Right atrium auricular region (tissue), 2 donors: ENCODE measurements at regions not wholly inside any gene's neighbourhood (a gene's known extent, or its start where the extent isn't known, plus 50 kb on each side); places are given as distances from the start of the nearest gene placed in this dataset.
"Not testable (repeated sequence)": the region's sequence is repeated elsewhere in the genome, so short reads cannot be mapped to it uniquely, and the experiment has no call there.

Source experiments
- DNase-seq: peaks from one replicate; pipeline ENCODE4 v3.0.0-alpha.2; 2019; ENCODE audit warnings: low spot score
- H3K27ac ChIP-seq, 2 donors: fragments of 200-600 bp; sonication (generic); 1 replicate in 1 of 2; 2 replicates in 1 of 2; pipeline ENCODE4 v1.5.1; 2016 to 2019
- H3K27me3 ChIP-seq, 2 donors: fragments of 200-600 bp; sonication (generic); one replicate each; pipeline versions ENCODE4 v1.5.1 to v1.6.0; 2017 to 2019
- H3K36me3 ChIP-seq: fragments of 200-600 bp; sonication (generic); one replicate; pipeline ENCODE4 v1.5.1; 2016
- H3K4me1 ChIP-seq, 2 donors: fragments of 200-600 bp; sonication (generic); one replicate each; pipeline versions ENCODE4 v1.5.1 to v1.6.0; 2017 to 2019
- H3K4me3 ChIP-seq, 2 donors: fragments of 200-600 bp; sonication (generic); 1 replicate in 1 of 2; 2 replicates in 1 of 2; pipeline ENCODE4 v1.5.1; 2017 to 2019; ENCODE audit warnings: mild to moderate bottlenecking in 1 of 2, moderate library complexity in 1 of 2
- H3K9me3 ChIP-seq, 2 donors: fragments of 200-600 bp; sonication (generic); one replicate each; pipeline ENCODE4 v1.5.1; 2019
- TF ChIP-seq, protein P1 (sequence below), 2 donors: fragments of 200-600 bp; sonication (generic); IDR thresholded peaks; one replicate each; pipeline ENCODE4 v1.5.1; 2019; ENCODE audit warnings: antibody characterized with exemption in 2 of 2

DNA sequence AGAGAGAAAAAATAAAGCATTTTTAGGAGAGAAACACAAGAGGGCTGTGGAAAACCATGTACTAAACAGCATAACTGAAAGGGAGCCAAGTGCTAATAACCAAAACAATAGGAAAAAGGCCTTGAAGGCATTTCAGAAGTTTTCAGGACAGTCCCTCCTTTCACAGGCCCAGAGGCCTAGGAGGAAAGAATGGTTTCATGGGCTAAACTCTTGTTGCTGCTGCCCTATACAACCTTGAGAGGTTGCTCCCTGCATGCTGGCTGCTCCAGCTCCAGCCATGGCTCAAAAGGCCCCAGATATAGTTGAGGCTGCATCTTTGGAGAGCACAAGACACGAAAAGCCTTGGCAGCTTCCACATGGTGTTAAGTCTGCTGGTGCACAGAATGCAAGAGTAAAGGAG, 267.4 kb upstream of the LRP1B start:
- no peaks in the 10 kb centered on the region for H3K4me1 ChIP-seq
- H3K27ac ChIP-seq, result no peak overlapping the region
- H3K9me3 ChIP-seq, result peaks cover 0 to 6% of the 10 kb centered on the region in 2 donors

DNA sequence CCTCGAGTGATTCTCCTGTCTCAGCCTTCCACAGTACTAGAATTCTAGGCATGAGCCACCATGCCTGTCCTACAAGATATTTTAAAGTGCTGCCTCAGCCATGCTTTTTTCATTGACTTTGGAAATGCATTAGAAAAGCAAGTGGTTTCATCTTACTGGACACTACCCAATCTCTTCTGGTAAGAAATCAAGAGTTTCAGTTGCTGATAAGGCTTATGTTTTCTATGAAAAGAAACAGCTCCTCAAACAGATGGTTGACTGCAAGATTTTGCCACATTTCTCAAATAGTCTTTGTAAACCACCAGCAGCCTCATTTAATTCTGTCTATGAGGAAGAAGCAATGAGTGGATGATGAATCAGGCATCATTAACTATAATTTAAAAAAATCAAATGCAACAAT, 264.5 kb upstream of the LRP1B start:
- no peaks in the 10 kb centered on the region for H3K36me3 ChIP-seq
- peaks cover 0 to 6% of the 10 kb centered on the region in 2 donors for H3K9me3 ChIP-seq
- no peaks in the 10 kb centered on the region for H3K27me3 ChIP-seq
- H3K27ac ChIP-seq, result no peak overlapping the region
- no peak overlapping the region for H3K4me3 ChIP-seq
- TF ChIP-seq, protein P1, sequence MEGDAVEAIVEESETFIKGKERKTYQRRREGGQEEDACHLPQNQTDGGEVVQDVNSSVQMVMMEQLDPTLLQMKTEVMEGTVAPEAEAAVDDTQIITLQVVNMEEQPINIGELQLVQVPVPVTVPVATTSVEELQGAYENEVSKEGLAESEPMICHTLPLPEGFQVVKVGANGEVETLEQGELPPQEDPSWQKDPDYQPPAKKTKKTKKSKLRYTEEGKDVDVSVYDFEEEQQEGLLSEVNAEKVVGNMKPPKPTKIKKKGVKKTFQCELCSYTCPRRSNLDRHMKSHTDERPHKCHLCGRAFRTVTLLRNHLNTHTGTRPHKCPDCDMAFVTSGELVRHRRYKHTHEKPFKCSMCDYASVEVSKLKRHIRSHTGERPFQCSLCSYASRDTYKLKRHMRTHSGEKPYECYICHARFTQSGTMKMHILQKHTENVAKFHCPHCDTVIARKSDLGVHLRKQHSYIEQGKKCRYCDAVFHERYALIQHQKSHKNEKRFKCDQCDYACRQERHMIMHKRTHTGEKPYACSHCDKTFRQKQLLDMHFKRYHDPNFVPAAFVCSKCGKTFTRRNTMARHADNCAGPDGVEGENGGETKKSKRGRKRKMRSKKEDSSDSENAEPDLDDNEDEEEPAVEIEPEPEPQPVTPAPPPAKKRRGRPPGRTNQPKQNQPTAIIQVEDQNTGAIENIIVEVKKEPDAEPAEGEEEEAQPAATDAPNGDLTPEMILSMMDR (IDR thresholded peaks at IDR 0.05), result no peak
- no peaks in the 10 kb centered on the region for H3K4me1 ChIP-seq
- no peak for DNase-seq

More for the DNA sequence above, 267.4 kb upstream of the LRP1B start:
- TF ChIP-seq, protein P1 (IDR thresholded peaks at IDR 0.05), result no peak
- Histone ChIP-seq H3K27me3 (no peaks in the 10 kb centered on the region), H3K36me3 (no peaks in the 10 kb centered on the region), H3K4me3 (no peak overlapping the region)
- DNase-seq, result no peak

DNA sequence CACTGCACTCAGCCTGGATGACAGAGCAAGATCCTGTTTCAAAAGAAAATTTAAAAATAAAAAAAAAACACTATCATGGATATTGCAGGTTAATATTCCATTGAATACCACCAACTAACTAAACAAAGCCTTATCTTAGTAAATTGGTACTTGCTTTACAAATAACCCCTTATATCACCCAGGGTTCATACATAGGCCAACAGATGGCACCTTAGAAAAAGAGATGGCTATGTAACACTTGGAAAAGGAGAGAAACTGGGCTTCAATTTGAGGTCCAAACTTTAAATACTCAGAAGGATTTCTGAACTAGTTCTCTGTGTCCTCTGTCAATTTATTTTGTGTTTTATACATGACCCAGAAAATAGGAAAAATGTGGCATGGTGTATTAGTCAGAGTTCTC, 249.6 kb upstream of the LRP1B start:
- Histone ChIP-seq H3K4me1 (no peaks in the 10 kb centered on the region), H3K36me3 (no peaks in the 10 kb centered on the region), H3K4me3 (no peak overlapping the region), H3K9me3 (no peaks in the 10 kb centered on the region), H3K27ac (no peak overlapping the region), H3K27me3 (no peaks in the 10 kb centered on the region)
- TF ChIP-seq, protein P1 (IDR thresholded peaks at IDR 0.05), result no peak
- DNase-seq, result no peak

DNA sequence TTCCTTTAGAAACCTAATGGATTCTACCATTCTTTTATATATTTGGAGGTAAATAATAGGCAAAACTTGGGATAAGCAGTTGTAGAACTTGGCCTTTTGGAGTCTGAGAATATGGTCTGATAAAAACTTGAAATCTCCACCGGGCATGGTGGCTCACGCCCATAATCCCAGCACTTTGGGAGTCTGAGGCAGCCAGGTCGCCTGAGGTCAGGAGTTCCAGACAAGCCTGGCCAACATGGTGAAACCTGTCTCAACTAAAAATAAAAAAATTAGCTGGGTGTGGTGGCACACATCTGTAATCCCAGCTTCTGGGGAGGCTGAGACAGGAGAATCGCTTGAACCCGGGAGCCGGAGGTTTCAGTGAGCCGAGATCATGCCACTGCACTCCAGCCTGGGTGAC, 231.3 kb upstream of the LRP1B start:
- H3K4me1 ChIP-seq, DNase-seq: not testable (repeated sequence)

DNA sequence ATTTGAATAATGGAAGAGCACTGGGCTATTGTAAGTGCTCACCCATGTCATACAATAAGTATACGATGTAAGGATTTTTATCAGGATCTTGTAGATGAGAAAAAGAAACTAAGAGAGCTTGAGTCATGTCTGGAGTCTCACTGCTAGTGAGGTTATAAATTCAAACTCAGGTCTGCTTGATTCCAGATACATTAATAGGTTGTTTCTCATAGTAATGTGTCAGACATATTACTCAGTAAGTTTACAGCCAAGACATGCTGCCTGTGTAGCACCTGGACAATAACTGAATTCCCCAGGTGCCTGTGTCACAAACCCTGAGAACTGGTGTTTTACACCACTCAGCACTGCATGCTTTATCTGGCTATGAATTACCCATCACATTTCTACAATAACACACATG, 216.9 kb upstream of the LRP1B start:
- Histone ChIP-seq H3K27me3 (no peaks in the 10 kb centered on the region), H3K9me3 (no peaks in the 10 kb centered on the region), H3K4me3 (no peak overlapping the region), H3K36me3 (no peaks in the 10 kb centered on the region), H3K4me1 (no peaks in the 10 kb centered on the region), H3K27ac (no peak overlapping the region)
- TF ChIP-seq, protein P1 (IDR thresholded peaks at IDR 0.05), result no peak
- DNase-seq, result no peak

More for the DNA sequence above, 231.3 kb upstream of the LRP1B start:
- H3K9me3 ChIP-seq, H3K27me3 ChIP-seq, H3K36me3 ChIP-seq, H3K27ac ChIP-seq, H3K4me3 ChIP-seq: not testable (repeated sequence)

DNA sequence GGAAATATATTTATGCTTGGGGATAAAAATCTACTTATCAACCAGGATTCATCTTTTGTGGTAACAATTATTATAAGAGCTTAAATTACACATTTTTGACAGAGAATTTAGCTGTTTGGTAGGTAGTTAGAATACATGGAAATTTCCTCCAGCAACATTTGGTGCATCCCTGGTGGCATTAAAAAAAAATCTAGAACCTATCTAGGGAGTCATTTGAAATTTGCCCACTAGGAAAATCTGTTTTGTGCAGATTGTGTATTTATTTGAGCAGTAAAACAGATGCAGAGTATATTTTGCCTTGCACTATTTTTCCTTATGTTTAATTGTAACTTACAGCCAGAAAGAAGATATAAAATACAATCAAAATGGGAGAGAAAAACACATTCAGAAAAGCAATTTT, 208.4 kb upstream of the LRP1B start:
- Histone ChIP-seq H3K27me3 (no peaks in the 10 kb centered on the region), H3K36me3 (no peaks in the 10 kb centered on the region), H3K9me3 (no peaks in the 10 kb centered on the region), H3K4me1 (no peaks in the 10 kb centered on the region), H3K4me3 (no peak overlapping the region), H3K27ac (no peak overlapping the region)
- DNase-seq, result no peak
- TF ChIP-seq, protein P1 (IDR thresholded peaks at IDR 0.05), result no peak
